ENCODE measurements at regions not wholly inside any gene's neighbourhood (a gene's known extent, or its start where the extent isn't known, plus 50 kb on each side); places are given as distances from the start of the nearest gene placed in this dataset.

- no peak for TF ChIP-seq PRDM15 (CRISPR knock-in tag; IDR thresholded peaks at IDR 0.05)
- TF ChIP-seq JUN (CRISPR knock-in tag; IDR thresholded peaks at IDR 0.05): no peak
- no peak for TF ChIP-seq SP1 (CRISPR knock-in tag; conservative IDR thresholded peaks at IDR 0.05)
- no peak for TF ChIP-seq ZNF121 (CRISPR knock-in tag; IDR thresholded peaks at IDR 0.05)
- no peak for TF ChIP-seq CTCF (IDR thresholded peaks at IDR 0.05)
- no peak for TF ChIP-seq AFF4 (CRISPR knock-in tag; IDR thresholded peaks at IDR 0.05; ENCODE audit: borderline replicate concordance)
- no peak for TF ChIP-seq IRF1 (CRISPR knock-in tag; IDR thresholded peaks at IDR 0.05)
These were observed 528.4 kb upstream of the LMO3 start for GRCh38 chr12:17134315-17134714.
